GM12864 (cell line): ENCODE measurements at regions not wholly inside any gene's neighbourhood (a gene's known extent, or its start where the extent isn't known, plus 50 kb on each side); places are given as distances from the start of the nearest gene placed in this dataset.
"Not testable (repeated sequence)": the region's sequence is repeated elsewhere in the genome, so short reads cannot be mapped to it uniquely, and the experiment has no call there.

Experiments
- DNase-seq: peaks from one replicate; pipeline ENCODE4 v3.0.0-alpha.2; 2011; ENCODE audit warnings: low read depth
- H3K4me3 ChIP-seq: 2 replicates; pipeline ENCODE4 v1.5.1; 2011; ENCODE audit warnings: mild to moderate bottlenecking, low read depth, low read length, control low read depth
- CTCF ChIP-seq: IDR thresholded peaks from 2 replicates; pipeline ENCODE4 v1.5.1; 2011; ENCODE audit warnings: low read depth, mild to moderate bottlenecking, moderate library complexity, low read length, control low read depth, inconsistent platforms; ENCODE audit errors: missing control alignments

GRCh38 chr18:42534313-42534712, 579.3 kb downstream of the PIK3C3 start:
- H3K4me3 ChIP-seq, result no peak overlapping the region
- no peak for DNase-seq
- TF ChIP-seq CTCF, result no peak

- no peak for DNase-seq
- H3K4me3 ChIP-seq, result no peak overlapping the region
- TF ChIP-seq CTCF, result no peak
Measured at GRCh38 chr18:42536442-42536841, 579.0 kb downstream of the RIT2 start.

- no peak overlapping the region for H3K4me3 ChIP-seq
- no peak for TF ChIP-seq CTCF
- no peak for DNase-seq
Measured at GRCh38 chr18:42537291-42537690, 578.2 kb downstream of the RIT2 start.

DNA sequence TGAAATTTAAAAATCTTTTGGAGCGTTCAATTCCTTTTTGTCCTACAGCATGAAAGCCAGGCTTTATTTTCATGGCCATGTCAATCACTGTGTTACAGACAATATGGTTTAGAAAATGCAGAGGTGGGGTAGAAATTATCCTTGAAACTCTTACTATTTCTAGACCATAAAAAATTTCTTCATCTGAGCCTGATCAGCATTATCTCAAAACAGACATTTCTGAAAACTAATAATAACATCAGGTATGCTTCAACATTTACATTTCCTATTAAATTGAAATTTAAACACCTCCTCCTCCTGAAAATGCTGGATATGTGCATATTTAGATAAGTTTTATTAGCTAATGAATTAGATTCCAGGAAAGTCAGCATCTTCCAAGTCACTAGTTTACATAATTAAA, 570.6 kb downstream of the RIT2 start:
- H3K4me3 ChIP-seq, result no peak overlapping the region
- no peak for DNase-seq
- TF ChIP-seq CTCF, result no peak

DNA sequence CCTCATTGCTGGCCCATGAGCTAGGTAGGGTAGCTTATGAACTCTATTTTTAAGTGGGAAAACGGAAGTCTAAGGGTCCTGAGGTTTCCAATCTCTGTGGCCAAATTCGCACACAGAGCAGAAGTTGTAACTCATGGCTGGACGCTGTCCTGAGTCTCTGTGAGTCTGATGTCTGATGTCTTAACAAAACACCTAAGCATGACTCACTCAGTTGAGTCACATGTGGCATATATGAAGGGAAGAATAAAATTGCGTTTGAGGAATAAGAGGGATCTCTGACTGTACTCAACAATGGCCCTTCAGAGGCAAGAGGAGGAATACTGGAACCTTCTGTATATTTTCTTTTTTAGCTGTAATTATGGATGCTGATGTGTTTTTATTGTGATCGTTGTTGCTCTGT, 569.7 kb downstream of the RIT2 start:
- no peak for DNase-seq
- no peak overlapping the region for H3K4me3 ChIP-seq
- TF ChIP-seq CTCF, result no peak

- DNase-seq, result no peak
- H3K4me3 ChIP-seq, result no peak overlapping the region
- TF ChIP-seq CTCF, result no peak
Measured at GRCh38 chr18:42548493-42548892, 567.0 kb downstream of the RIT2 start.

DNA sequence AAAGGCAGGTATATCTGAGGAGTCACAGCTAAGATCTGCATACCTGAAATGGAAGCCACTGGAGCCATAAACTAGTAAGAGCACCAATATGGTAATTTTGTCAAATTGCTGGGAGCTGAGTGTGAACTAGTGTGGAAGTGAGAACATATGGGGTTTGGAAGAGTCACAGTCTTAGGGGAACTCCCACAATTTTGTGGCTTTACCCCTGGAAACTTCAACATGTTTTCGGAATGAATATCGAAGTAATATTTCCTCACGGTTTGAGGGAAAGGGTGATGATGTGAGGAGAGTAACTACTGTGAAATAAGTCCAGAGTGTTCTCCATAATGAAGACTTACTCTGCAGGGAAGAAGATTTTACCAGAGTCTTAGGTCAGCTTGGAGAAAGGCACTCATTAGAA, 565.9 kb downstream of the RIT2 start:
- H3K4me3 ChIP-seq, result no peak overlapping the region
- TF ChIP-seq CTCF, result no peak
- DNase-seq, result no peak

DNA sequence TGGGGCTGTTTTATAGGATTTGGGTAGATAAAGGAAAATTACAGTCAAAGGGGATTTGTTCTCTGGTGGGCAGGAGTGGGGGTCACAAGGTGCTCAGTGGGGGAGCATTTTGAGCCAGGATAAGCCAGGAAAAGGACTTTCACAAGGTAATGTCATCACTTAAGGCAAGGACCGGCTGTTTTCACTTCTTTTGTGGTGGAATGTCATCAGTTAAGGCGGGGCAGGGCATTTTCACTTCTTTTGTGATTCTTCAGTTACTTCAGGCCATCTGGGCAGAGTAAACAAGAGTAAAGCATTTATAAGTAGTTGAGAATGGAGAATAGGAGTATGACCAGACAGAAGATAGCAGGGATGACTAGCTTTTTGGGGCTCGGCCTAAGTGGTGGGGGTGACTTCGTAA, 562.9 kb downstream of the RIT2 start:
- H3K4me3 ChIP-seq, DNase-seq: not testable (repeated sequence)
